Motor neuron (in vitro differentiated cells): ENCODE measurements at regions not wholly inside any gene's neighbourhood (a gene's known extent, or its start where the extent isn't known, plus 50 kb on each side); places are given as distances from the start of the nearest gene placed in this dataset.
"Not testable (repeated sequence)": the region's sequence is repeated elsewhere in the genome, so short reads cannot be mapped to it uniquely, and the experiment has no call there.

ENCODE experiments used
- ATAC-seq, 8 experiments: fragments of 200-7000 bp; cut with Tn5 transposase; replicated peaks in 6 of 8; 2 replicates each; pipeline ENCODE4 v1.8.0; 2021; ENCODE audit warnings: mild to moderate bottlenecking in 8 of 8, moderate library complexity in 8 of 8
- H3K27ac ChIP-seq, 2 donors: fragments of 250-450 bp; sonication (Bioruptor Pico); 2 replicates each; pipeline ENCODE4 v1.9.0; 2021; ENCODE audit warnings: antibody characterized with exemption in 2 of 2, mild to moderate bottlenecking in 2 of 2, moderate library complexity in 1 of 2
- H3K4me1 ChIP-seq, 2 donors: fragments of 250-450 bp; sonication (Bioruptor Pico); replicated peaks in 1 of 2; 2 replicates each; pipeline ENCODE4 v1.6.1; 2021; ENCODE audit warnings: antibody characterized with exemption in 2 of 2, mild to moderate bottlenecking in 2 of 2, moderate library complexity in 1 of 2
- H3K4me3 ChIP-seq, 5 donors: fragments of 250-450 bp; sonication (Bioruptor Pico); 2 replicates each; pipeline ENCODE4 v1.9.0; 2021; ENCODE audit warnings: antibody characterized with exemption in 5 of 5, mild to moderate bottlenecking in 5 of 5, moderate library complexity in 4 of 5
- WGBS, 10 experiments: fragments of 450-650 bp; shearing (Covaris generic); methylation state at CpG; one replicate each; pipeline ENCODE4 v1.0.0; 2022; 5-methylcytosine and 5-hydroxymethylcytosine counted together
- in situ Hi-C, 9 experiments: fragments of 400-800 bp; cut with MboI; loops; one replicate each; pipeline ENCODE4 v1.15.0; 2021; ENCODE audit warnings: low sequenced_read_pairs in 9 of 9, low pct_unique_long_range_greater_than_20kb in 2 of 9; ENCODE audit not compliant: unreplicated experiment in 9 of 9

- Histone ChIP-seq H3K4me3 (no peak overlapping the region), H3K4me1 (peaks cover 33 to 36% of the 10 kb centered on the region in 2 donors), H3K27ac (no peak overlapping the region)
- in situ Hi-C loops: no loop called here
- no peak for ATAC-seq
- WGBS, 10 experiments: 65 to 100% (median 92%) methylated on average over 1 to 7 of the region's 7 CpGs; no CpG with 5 or more reads in 1 of the 10 experiments
These were observed 437.7 kb downstream of the HS3ST3B1 start for GRCh38 chr17:14738652-14738988.

GRCh38 chr17:14737984-14738651 is 437.2 kb downstream of the HS3ST3B1 start:
- Histone ChIP-seq H3K4me1 (peaks cover 33 to 36% of the 10 kb centered on the region in 2 donors), H3K27ac (no peak overlapping the region), H3K4me3 (no peak overlapping the region)
- ATAC-seq: peak; percentile 25 to 99 (median 87)
- in situ Hi-C loops: no loop called here
- WGBS, 10 experiments: 3 to 87% (median 33%) methylated on average over 2 to 11 of the region's 12 CpGs; no CpG with 5 or more reads in 2 of the 10 experiments

- no peak overlapping the region for H3K27ac ChIP-seq
- 36 to 92% (median 56%) methylated on average over 2 to 5 of the region's 6 CpGs; no CpG with 5 or more reads in 3 of the 10 experiments for WGBS, 10 experiments
- H3K4me3 ChIP-seq: no peak overlapping the region
- in situ Hi-C loops: no loop called here
- peaks cover 30 to 34% of the 10 kb centered on the region in 2 donors for H3K4me1 ChIP-seq
- ATAC-seq: no peak
These were observed 435.8 kb downstream of the HS3ST3B1 start for GRCh38 chr17:14736631-14737030.

GRCh38 chr17:14733376-14733775 is 432.5 kb downstream of the HS3ST3B1 start:
- no peak for ATAC-seq

GRCh38 chr17:14732211-14732610 is 431.3 kb downstream of the HS3ST3B1 start:
- no peak overlapping the region for H3K27ac ChIP-seq
- H3K4me1 ChIP-seq: peaks cover 3 to 8% of the 10 kb centered on the region in 2 donors
- in situ Hi-C loops: no loop called here
- WGBS, 10 experiments: 28 to 91% (median 56%) methylated on average over 1 to 2 of the region's 2 CpGs; no CpG with 5 or more reads in 4 of the 10 experiments
- H3K4me3 ChIP-seq: no peak overlapping the region
- no peak for ATAC-seq

More at GRCh38 chr17:14733376-14733775, 432.5 kb downstream of the HS3ST3B1 start:
- in situ Hi-C loops: no loop called here
- 0 to 100% (median 80%) methylated on average over 1 to 2 of the region's 2 CpGs; no CpG with 5 or more reads in 1 of the 10 experiments for WGBS, 10 experiments
- Histone ChIP-seq H3K4me1 (peaks cover 14 to 16% of the 10 kb centered on the region in 2 donors), H3K4me3 (no peak overlapping the region), H3K27ac (no peak overlapping the region)

- Histone ChIP-seq H3K4me1 (peaks cover 5 to 10% of the 10 kb centered on the region in 2 donors), H3K4me3 (no peak overlapping the region), H3K27ac (no peak overlapping the region)
- in situ Hi-C loops: no loop called here
- WGBS, 10 experiments: 22 to 100% (median 72%) methylated on average over 1 to 4 of the region's 4 CpGs; no CpG with 5 or more reads in 1 of the 10 experiments
- no peak for ATAC-seq
These were observed 430.7 kb downstream of the HS3ST3B1 start for GRCh38 chr17:14731591-14731990.

- H3K27ac ChIP-seq: no peak overlapping the region
- WGBS, 10 experiments: 39 to 100% (median 85%) methylated on average over 1 to 2 of the region's 2 CpGs; no CpG with 5 or more reads in 2 of the 10 experiments
- in situ Hi-C loops: no loop called here
- no peak for ATAC-seq
- no peak overlapping the region for H3K4me3 ChIP-seq
- H3K4me1 ChIP-seq: peaks cover 5 to 12% of the 10 kb centered on the region in 2 donors
These were observed 429.9 kb downstream of the HS3ST3B1 start for GRCh38 chr17:14730821-14731220.

GRCh38 chr17:14725729-14726128 is 424.8 kb downstream of the HS3ST3B1 start:
- in situ Hi-C loops: no loop called here
- 15 to 100% (median 93%) methylated on average over 1 to 4 of the region's 4 CpGs for WGBS, 10 experiments
- Histone ChIP-seq H3K27ac (no peak overlapping the region), H3K4me1 (peaks cover 5 to 12% of the 10 kb centered on the region in 2 donors), H3K4me3 (no peak overlapping the region)
- no peak for ATAC-seq

- 40 to 100% (median 96%) methylated on average over 1 to 2 of the region's 2 CpGs; no CpG with 5 or more reads in 2 of the 10 experiments for WGBS, 10 experiments
- H3K4me1 ChIP-seq: peaks cover 5 to 12% of the 10 kb centered on the region in 2 donors
- in situ Hi-C loops: loop anchor here in 1 of 9 experiments (25.0 kb wide), 1 partner anchor 88 kb away; no protein-coding TSS in a partner anchor
- no peak for ATAC-seq
- no peak overlapping the region for H3K27ac ChIP-seq
- H3K4me3 ChIP-seq: no peak overlapping the region
These were observed 423.9 kb downstream of the HS3ST3B1 start for GRCh38 chr17:14724770-14725169.

GRCh38 chr17:14723349-14723748 is 422.5 kb downstream of the HS3ST3B1 start:
- H3K4me1 ChIP-seq: peaks cover 5 to 12% of the 10 kb centered on the region in 2 donors
- not testable (repeated sequence) for H3K27ac ChIP-seq, H3K4me3 ChIP-seq, ATAC-seq
- in situ Hi-C loops: loop anchor here in 1 of 9 experiments (25.0 kb wide), 1 partner anchor 89 kb away; no protein-coding TSS in a partner anchor
- 73 to 100% (median 96%) methylated on average over 1 of the region's 1 CpG; no CpG with 5 or more reads in 2 of the 10 experiments for whole genome bisulfite sequencing, 10 experiments

- no peak for ATAC-seq
- in situ Hi-C loops: loop anchor here in 1 of 9 experiments (25.0 kb wide), 1 partner anchor 92 kb away; no protein-coding TSS in a partner anchor
- 0 to 100% (median 86%) methylated on average over 1 to 2 of the region's 3 CpGs; no CpG with 5 or more reads in 4 of the 10 experiments for WGBS, 10 experiments
These were observed 419.1 kb downstream of the HS3ST3B1 start for GRCh38 chr17:14719942-14720341.

GRCh38 chr17:14717859-14718258 is 417.0 kb downstream of the HS3ST3B1 start:
- no peak for ATAC-seq
- 0 to 97% (median 72%) methylated on average over 1 to 5 of the region's 5 CpGs for WGBS, 10 experiments
- Histone ChIP-seq H3K4me3 (no peak overlapping the region), H3K4me1 (no peaks in the 10 kb centered on the region), H3K27ac (no peak overlapping the region)
- in situ Hi-C loops: loop anchor here in 1 of 9 experiments (25.0 kb wide), 1 partner anchor 94 kb away; no protein-coding TSS in a partner anchor

More at GRCh38 chr17:14719942-14720341, 419.1 kb downstream of the HS3ST3B1 start:
- Histone ChIP-seq H3K4me3 (no peak overlapping the region), H3K27ac (no peak overlapping the region), H3K4me1 (no peaks in the 10 kb centered on the region)

- Histone ChIP-seq H3K4me3 (no peak overlapping the region), H3K4me1 (no peaks in the 10 kb centered on the region), H3K27ac (no peak overlapping the region)
- in situ Hi-C loops: loop anchor here in 1 of 9 experiments (25.0 kb wide), 1 partner anchor 97 kb away; no protein-coding TSS in a partner anchor
- no peak for ATAC-seq
These were observed 414.7 kb downstream of the HS3ST3B1 start for GRCh38 chr17:14715561-14715960.
